Panc1 (cell line): ENCODE measurements at regions not wholly inside any gene's neighbourhood (a gene's known extent, or its start where the extent isn't known, plus 50 kb on each side); places are given as distances from the start of the nearest gene placed in this dataset.

Experiments used
- ATAC-seq: fragments of 200-7000 bp; cut with Tn5 transposase; 2 replicates; pipeline ENCODE4 v1.9.1; 2020; ENCODE audit warnings: mild to moderate bottlenecking, moderate library complexity
- BruUV-seq: library from RNA; stranded (reverse); fragments of 400-500 nt; replicated peaks from 2 replicates; lab custom pipeline; 2021; lab: Mats Ljungman, UMichigan
- CTCF ChIA-PET: fragments of 300-600 bp; sonication (Branson Sonifier 250); formaldehyde crosslinking; loops from one replicate; lab custom pipeline; 2022; ENCODE audit warnings: antibody characterized with exemption; lab: Charles Lee
- POLR2A ChIA-PET: fragments of 300-600 bp; sonication (Branson Sonifier 250); formaldehyde crosslinking; loops from one replicate; lab custom pipeline; 2022; ENCODE audit warnings: antibody characterized with exemption; lab: Charles Lee
- DNase-seq: peaks from one replicate; pipeline ENCODE4 v3.0.0-alpha.2; 2010; ENCODE audit warnings: low read depth, low spot score
- H3K27ac ChIP-seq: 2 replicates; pipeline ENCODE4 v1.5.1; 2011; ENCODE audit warnings: mild to moderate bottlenecking, low read length, inconsistent platforms
- H3K27me3 ChIP-seq: fragments of 200-500 bp; sonication (Bioruptor generic); 2 replicates; pipeline ENCODE4 v1.6.0; 2014; ENCODE audit warnings: low read length, inconsistent platforms; ENCODE audit not compliant: control insufficient read depth, insufficient read depth
- H3K36me3 ChIP-seq: fragments of 200-500 bp; sonication (Bioruptor generic); 2 replicates; pipeline ENCODE4 v1.5.1; 2014; ENCODE audit warnings: inconsistent platforms, mild to moderate bottlenecking, low read length, moderate library complexity; ENCODE audit not compliant: control insufficient read depth, insufficient read depth
- H3K4me1 ChIP-seq: 2 replicates; pipeline ENCODE4 v1.5.1; 2011; ENCODE audit warnings: inconsistent platforms, mild to moderate bottlenecking, low read length, moderate library complexity; ENCODE audit not compliant: control insufficient read depth, insufficient read depth
- H3K4me3 ChIP-seq, 2 experiments: 2 replicates each; pipeline ENCODE4 v1.5.1; 2011 to 2012; ENCODE audit warnings: low read depth in 2 of 2, low read length in 2 of 2, mild to moderate bottlenecking in 2 of 2, inconsistent platforms in 1 of 2, moderate library complexity in 1 of 2
- H3K9me3 ChIP-seq: fragments of 200-500 bp; sonication (Bioruptor generic); 2 replicates; pipeline ENCODE4 v1.5.1; 2014; ENCODE audit warnings: low read depth, mild to moderate bottlenecking, inconsistent platforms, low read length, moderate library complexity; ENCODE audit not compliant: control insufficient read depth, insufficient read depth
- CTCF ChIP-seq: fragments of 450-650 bp; IDR thresholded peaks from 2 replicates; pipeline ENCODE4 v1.5.1; 2017; ENCODE audit warnings: mild to moderate bottlenecking
- POLR2AphosphoS5 ChIP-seq: IDR thresholded peaks from 2 replicates; pipeline ENCODE4 v1.6.1; 2012; ENCODE audit warnings: mild to moderate bottlenecking, low read depth, low read length, moderate library complexity
- REST ChIP-seq, 2 experiments: IDR thresholded peaks; 2 replicates each; pipeline ENCODE4 v1.6.1; 2011 to 2012; ENCODE audit warnings: low read depth in 2 of 2, control low read depth in 1 of 2, low read length in 1 of 2, mild to moderate bottlenecking in 1 of 2, moderate library complexity in 1 of 2; ENCODE audit not compliant: insufficient read depth in 1 of 2
- SIN3A ChIP-seq: IDR thresholded peaks from 2 replicates; pipeline ENCODE4 v1.6.1; 2012; ENCODE audit warnings: low read depth, mild to moderate bottlenecking, low read length, moderate library complexity, borderline replicate concordance; ENCODE audit not compliant: insufficient read depth
- TCF7L2 ChIP-seq: IDR thresholded peaks from 2 replicates; pipeline ENCODE4 v1.6.1; 2011; ENCODE audit warnings: mild to moderate bottlenecking, low read depth, low read length, inconsistent platforms
- in situ Hi-C: cut with HindIII; loops from 2 replicates; pipeline ENCODE4 v1.10.0; 2016; ENCODE audit warnings: low sequenced_read_pairs, low pct_unique_long_range_greater_than_20kb
- intact Hi-C: fragments of 100-400 bp; cut with micrococcal nuclease; formaldehyde crosslinking; loops from one replicate; pipeline ENCODE4 v1.10.0; 2022; ENCODE audit not compliant: unreplicated experiment

- Histone ChIP-seq H3K27ac (no peak overlapping the region), H3K27me3 (no peaks in the 10 kb centered on the region), H3K36me3 (no peaks in the 10 kb centered on the region), H3K4me1 (no peaks in the 10 kb centered on the region), H3K9me3 (no peaks in the 10 kb centered on the region), H3K4me3 (no peak overlapping the region)
- in situ Hi-C loops (no loop called here), intact Hi-C loops (no loop called here)
- ChIA-PET POLR2A (no interaction called here), CTCF (no interaction called here)
- BruUV-seq: no TSS peak
- no peak for TF ChIP-seq TCF7L2
- DNase-seq (no peak), ATAC-seq (no peak)
These were observed 60.6 kb upstream of the ADAMTS9 start for GRCh38 chr3:64748244-64748904.

GRCh38 chr3:64747679-64748078, 59.9 kb upstream of the ADAMTS9 start:
- ChIA-PET POLR2A (no interaction called here), CTCF (no interaction called here)
- ATAC-seq (no peak), DNase-seq (no peak)
- no peak overlapping the region for H3K4me3 ChIP-seq
- H3K9me3 ChIP-seq: no peaks in the 10 kb centered on the region
- BruUV-seq: no TSS peak
- intact Hi-C loops (no loop called here), in situ Hi-C loops (no loop called here)
- H3K36me3 ChIP-seq: no peaks in the 10 kb centered on the region
- no peak overlapping the region for H3K27ac ChIP-seq
- no peak for TF ChIP-seq TCF7L2
- no peak for TF ChIP-seq CTCF
- TF ChIP-seq SIN3A: no peak
- no peak for TF ChIP-seq POLR2AphosphoS5
- no peak for TF ChIP-seq REST (IDR thresholded peaks at IDR 0.05; ENCODE audit: insufficient read depth in 1 of 2, low read depth in 2 of 2, low read length in 1 of 2)
- H3K4me1 ChIP-seq: no peaks in the 10 kb centered on the region
- no peaks in the 10 kb centered on the region for H3K27me3 ChIP-seq

GRCh38 chr3:64743887-64744243, 56.1 kb upstream of the ADAMTS9 start:
- no peaks in the 10 kb centered on the region for H3K27me3 ChIP-seq
- DNase-seq (no peak), ATAC-seq (no peak)
- in situ Hi-C loops: no loop called here
- CTCF ChIA-PET: no interaction called here
- intact Hi-C loops: no loop called here
- H3K4me3 ChIP-seq: no peak overlapping the region
- BruUV-seq: no TSS peak
- POLR2A ChIA-PET: no interaction called here
- H3K9me3 ChIP-seq: no peaks in the 10 kb centered on the region
- no peak overlapping the region for H3K27ac ChIP-seq
- H3K36me3 ChIP-seq: no peaks in the 10 kb centered on the region
- H3K4me1 ChIP-seq: no peaks in the 10 kb centered on the region
- no peak for TF ChIP-seq SIN3A
- no peak for TF ChIP-seq CTCF
- no peak for TF ChIP-seq REST (IDR thresholded peaks at IDR 0.05; ENCODE audit: insufficient read depth in 1 of 2, low read depth in 2 of 2, low read length in 1 of 2)
- no peak for TF ChIP-seq POLR2AphosphoS5
- no peak for TF ChIP-seq TCF7L2
